ENCODE measurements at regions not wholly inside any gene's neighbourhood (a gene's known extent, or its start where the extent isn't known, plus 50 kb on each side); places are given as distances from the start of the nearest gene placed in this dataset.

DNA sequence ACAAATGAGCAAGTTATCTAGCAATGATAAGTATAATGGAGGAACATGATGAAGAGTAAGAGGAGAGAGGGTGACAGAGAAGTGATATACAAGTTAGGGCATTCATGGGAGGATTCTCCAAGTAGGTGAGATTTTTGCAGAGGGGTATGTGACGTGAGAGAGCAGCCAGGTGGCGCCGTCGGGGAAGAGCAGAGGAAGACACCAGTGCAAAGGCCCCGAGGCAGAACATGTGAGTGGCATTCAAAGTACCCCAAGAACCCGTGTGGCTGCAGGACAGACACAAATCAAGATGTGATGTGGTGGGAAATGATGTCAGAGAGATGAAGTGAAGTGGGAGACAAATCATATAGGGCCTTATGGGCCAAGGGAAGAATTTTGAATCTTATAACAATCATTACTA is 81.8 kb upstream of the GRM7 start:
- Histone ChIP-seq H3K27ac (ENCODE audit: extremely low read length, insufficient read depth, low read length) (no peak overlapping the region), H3K4me3 (replicated peaks in 1 of 3; ENCODE audit: insufficient read depth in 1 of 3, low read depth in 2 of 3, low read length in 3 of 3) (no peak overlapping the region), H3K9me3 (ENCODE audit: low read length) (peaks cover 27% of the 10 kb centered on the region), H2AFZ (ENCODE audit: low read length) (no peak overlapping the region), H3K79me2 (ENCODE audit: insufficient read depth, low read length) (no peaks in the 10 kb centered on the region), H3K4me1 (ENCODE audit: insufficient read depth, low read length) (no peaks in the 10 kb centered on the region), H3K4me2 (ENCODE audit: low read depth, low read length) (no peak overlapping the region), H3K9ac (ENCODE audit: insufficient read depth, low read depth, low read length) (no peak overlapping the region), H4K20me1 (ENCODE audit: insufficient read depth, low read length) (no peaks in the 10 kb centered on the region), H3K36me3 (replicated peaks in 1 of 2; ENCODE audit: control insufficient read depth in 1 of 2, insufficient read depth in 2 of 2, low read length in 2 of 2) (no peaks in the 10 kb centered on the region), H3K27me3 (ENCODE audit: control insufficient read depth in 1 of 2, insufficient read depth in 2 of 2, low read length in 2 of 2) (no peaks in the 10 kb centered on the region)
- ChIA-PET POLR2A (no interaction called here), CTCF (ENCODE audit: low intra/inter-chr PET ratio, low total read pairs) (no interaction called here)
- ATAC-seq: no peak
- TF ChIP-seq DPF2 (CRISPR knock-in tag; IDR thresholded peaks at IDR 0.05; ENCODE audit: borderline replicate concordance, low read depth): no peak
- TF ChIP-seq, protein P1, sequence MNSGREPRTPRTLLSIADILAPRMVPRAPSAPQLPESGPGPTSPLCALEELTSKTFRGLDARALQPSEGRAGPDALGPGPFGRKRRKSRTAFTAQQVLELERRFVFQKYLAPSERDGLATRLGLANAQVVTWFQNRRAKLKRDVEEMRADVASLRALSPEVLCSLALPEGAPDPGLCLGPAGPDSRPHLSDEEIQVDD (CRISPR knock-in tag; IDR thresholded peaks at IDR 0.05; ENCODE audit: borderline replicate concordance): no peak
- TF ChIP-seq, protein P2, sequence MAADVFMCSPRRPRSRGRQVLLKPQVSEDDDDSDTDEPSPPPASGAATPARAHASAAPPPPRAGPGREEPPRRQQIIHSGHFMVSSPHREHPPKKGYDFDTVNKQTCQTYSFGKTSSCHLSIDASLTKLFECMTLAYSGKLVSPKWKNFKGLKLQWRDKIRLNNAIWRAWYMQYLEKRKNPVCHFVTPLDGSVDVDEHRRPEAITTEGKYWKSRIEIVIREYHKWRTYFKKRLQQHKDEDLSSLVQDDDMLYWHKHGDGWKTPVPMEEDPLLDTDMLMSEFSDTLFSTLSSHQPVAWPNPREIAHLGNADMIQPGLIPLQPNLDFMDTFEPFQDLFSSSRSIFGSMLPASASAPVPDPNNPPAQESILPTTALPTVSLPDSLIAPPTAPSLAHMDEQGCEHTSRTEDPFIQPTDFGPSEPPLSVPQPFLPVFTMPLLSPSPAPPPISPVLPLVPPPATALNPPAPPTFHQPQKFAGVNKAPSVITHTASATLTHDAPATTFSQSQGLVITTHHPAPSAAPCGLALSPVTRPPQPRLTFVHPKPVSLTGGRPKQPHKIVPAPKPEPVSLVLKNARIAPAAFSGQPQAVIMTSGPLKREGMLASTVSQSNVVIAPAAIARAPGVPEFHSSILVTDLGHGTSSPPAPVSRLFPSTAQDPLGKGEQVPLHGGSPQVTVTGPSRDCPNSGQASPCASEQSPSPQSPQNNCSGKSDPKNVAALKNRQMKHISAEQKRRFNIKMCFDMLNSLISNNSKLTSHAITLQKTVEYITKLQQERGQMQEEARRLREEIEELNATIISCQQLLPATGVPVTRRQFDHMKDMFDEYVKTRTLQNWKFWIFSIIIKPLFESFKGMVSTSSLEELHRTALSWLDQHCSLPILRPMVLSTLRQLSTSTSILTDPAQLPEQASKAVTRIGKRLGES (CRISPR knock-in tag; IDR thresholded peaks at IDR 0.05; ENCODE audit: borderline replicate concordance): no peak
- TF ChIP-seq MAZ (IDR thresholded peaks at IDR 0.05; ENCODE audit: borderline replicate concordance, low read depth, low read length): no peak
- no peak for TF ChIP-seq MAZ (CRISPR knock-in tag; IDR thresholded peaks at IDR 0.05; ENCODE audit: low read depth)
- TF ChIP-seq SRSF1 (optimal IDR thresholded peaks at IDR 0.05; ENCODE audit: low read depth, low read length): no peak
- no peak for TF ChIP-seq ATF7-NPFF (CRISPR knock-in tag; IDR thresholded peaks at IDR 0.05; ENCODE audit: low read depth)
- no peak for TF ChIP-seq ZNF121 (CRISPR knock-in tag; IDR thresholded peaks at IDR 0.05)
- no peak for TF ChIP-seq ZNF674 (CRISPR knock-in tag; IDR thresholded peaks at IDR 0.05; ENCODE audit: low read depth)
- TF ChIP-seq ZNF556 (CRISPR knock-in tag; IDR thresholded peaks at IDR 0.05; ENCODE audit: borderline replicate concordance): no peak
- TF ChIP-seq RFX1 (IDR thresholded peaks at IDR 0.05): no peak
- no peak for TF ChIP-seq ZSCAN30 (CRISPR knock-in tag; IDR thresholded peaks at IDR 0.05)
- no peak for TF ChIP-seq NR3C1 (CRISPR knock-in tag; IDR thresholded peaks at IDR 0.05)
- TF ChIP-seq, protein P3, sequence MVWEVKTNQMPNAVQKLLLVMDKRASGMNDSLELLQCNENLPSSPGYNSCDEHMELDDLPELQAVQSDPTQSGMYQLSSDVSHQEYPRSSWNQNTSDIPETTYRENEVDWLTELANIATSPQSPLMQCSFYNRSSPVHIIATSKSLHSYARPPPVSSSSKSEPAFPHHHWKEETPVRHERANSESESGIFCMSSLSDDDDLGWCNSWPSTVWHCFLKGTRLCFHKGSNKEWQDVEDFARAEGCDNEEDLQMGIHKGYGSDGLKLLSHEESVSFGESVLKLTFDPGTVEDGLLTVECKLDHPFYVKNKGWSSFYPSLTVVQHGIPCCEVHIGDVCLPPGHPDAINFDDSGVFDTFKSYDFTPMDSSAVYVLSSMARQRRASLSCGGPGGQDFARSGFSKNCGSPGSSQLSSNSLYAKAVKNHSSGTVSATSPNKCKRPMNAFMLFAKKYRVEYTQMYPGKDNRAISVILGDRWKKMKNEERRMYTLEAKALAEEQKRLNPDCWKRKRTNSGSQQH (CRISPR knock-in tag; IDR thresholded peaks at IDR 0.05; ENCODE audit: low read depth): no peak
- TF ChIP-seq, protein P4, sequence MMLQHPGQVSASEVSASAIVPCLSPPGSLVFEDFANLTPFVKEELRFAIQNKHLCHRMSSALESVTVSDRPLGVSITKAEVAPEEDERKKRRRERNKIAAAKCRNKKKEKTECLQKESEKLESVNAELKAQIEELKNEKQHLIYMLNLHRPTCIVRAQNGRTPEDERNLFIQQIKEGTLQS (CRISPR knock-in tag; IDR thresholded peaks at IDR 0.05): no peak
- no peak for TF ChIP-seq HOXA5 (CRISPR knock-in tag; IDR thresholded peaks at IDR 0.05)
- TF ChIP-seq, protein P5, sequence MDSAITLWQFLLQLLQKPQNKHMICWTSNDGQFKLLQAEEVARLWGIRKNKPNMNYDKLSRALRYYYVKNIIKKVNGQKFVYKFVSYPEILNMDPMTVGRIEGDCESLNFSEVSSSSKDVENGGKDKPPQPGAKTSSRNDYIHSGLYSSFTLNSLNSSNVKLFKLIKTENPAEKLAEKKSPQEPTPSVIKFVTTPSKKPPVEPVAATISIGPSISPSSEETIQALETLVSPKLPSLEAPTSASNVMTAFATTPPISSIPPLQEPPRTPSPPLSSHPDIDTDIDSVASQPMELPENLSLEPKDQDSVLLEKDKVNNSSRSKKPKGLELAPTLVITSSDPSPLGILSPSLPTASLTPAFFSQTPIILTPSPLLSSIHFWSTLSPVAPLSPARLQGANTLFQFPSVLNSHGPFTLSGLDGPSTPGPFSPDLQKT (CRISPR knock-in tag; IDR thresholded peaks at IDR 0.05; ENCODE audit: borderline replicate concordance): no peak
- TF ChIP-seq TCF7L2 (IDR thresholded peaks at IDR 0.05; ENCODE audit: low read depth, low read length): no peak
- no peak for TF ChIP-seq AGO2 (optimal IDR thresholded peaks at IDR 0.05; ENCODE audit: low read depth, low read length)
- DNase-seq (ENCODE audit: low spot score): no peak
- WGBS (ENCODE audit: low lambda C conversion rate): 4% methylated on average over 6 of the region's 6 CpGs
- in situ Hi-C loops (cut with HindIII; ENCODE audit: extremely low pct_ligation_motif_present, low pct_unique_long_range_greater_than_20kb): no loop called here
- no TSS peak for BruUV-seq (replicated peaks)
- intact Hi-C loops (cut with micrococcal nuclease; ENCODE audit: unreplicated experiment): no loop called here
- no peak for FAIRE-seq
